SK-N-SH (cell line): ENCODE measurements at regions not wholly inside any gene's neighbourhood (a gene's known extent, or its start where the extent isn't known, plus 50 kb on each side); places are given as distances from the start of the nearest gene placed in this dataset.

ENCODE experiments used
- MEF2A ChIP-seq: IDR thresholded peaks from 2 replicates; pipeline ENCODE4 v1.4.0; 2012; ENCODE audit warnings: low read depth, borderline replicate concordance
- REST ChIP-seq: IDR thresholded peaks from 2 replicates; pipeline ENCODE4 v1.6.1; 2012; ENCODE audit warnings: mild to moderate bottlenecking, low read depth, low read length, moderate library complexity

GRCh38 chr3:177595530-177596188 lies 398.4 kb upstream of the TBL1XR1 start:
- TF ChIP-seq REST (no peak), MEF2A (no peak)
